Frontal cortex (tissue), 3 donors: ENCODE measurements at regions not wholly inside any gene's neighbourhood (a gene's known extent, or its start where the extent isn't known, plus 50 kb on each side); places are given as distances from the start of the nearest gene placed in this dataset.

Source experiments
- DNase-seq, 2 donors: peaks; one replicate each; pipeline ENCODE4 v3.0.0; 2012; ENCODE audit warnings: low spot score in 2 of 2
- FAIRE-seq: peaks from 2 replicates; lab custom pipeline; 2012; peaks lifted over from hg19 to GRCh38; lab: Jason Lieb, UNC
- donor health status: control.
- donor health status: control.
- donor health status: control.

DNA sequence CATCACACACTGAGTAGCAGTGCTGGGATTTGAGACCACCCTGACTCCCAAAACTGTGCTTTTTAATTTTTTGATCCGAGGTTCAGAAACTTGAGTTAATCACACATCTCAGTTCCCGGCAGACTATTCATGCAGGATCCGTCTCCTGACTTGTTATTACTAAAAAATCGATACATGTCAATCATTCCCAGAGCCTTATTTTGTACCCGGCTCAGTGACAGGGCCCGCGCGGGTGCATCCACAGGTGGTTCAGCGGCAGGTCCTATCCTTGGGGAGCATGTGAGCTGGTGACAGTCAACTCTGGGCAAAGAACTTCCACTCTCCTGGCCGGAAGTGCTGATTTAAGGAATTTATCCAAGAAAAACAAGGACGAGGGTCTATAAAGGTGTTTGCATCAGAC lies 95.9 kb upstream of the MVB12B start:
- DNase-seq: no peak
- no peak for FAIRE-seq

DNA sequence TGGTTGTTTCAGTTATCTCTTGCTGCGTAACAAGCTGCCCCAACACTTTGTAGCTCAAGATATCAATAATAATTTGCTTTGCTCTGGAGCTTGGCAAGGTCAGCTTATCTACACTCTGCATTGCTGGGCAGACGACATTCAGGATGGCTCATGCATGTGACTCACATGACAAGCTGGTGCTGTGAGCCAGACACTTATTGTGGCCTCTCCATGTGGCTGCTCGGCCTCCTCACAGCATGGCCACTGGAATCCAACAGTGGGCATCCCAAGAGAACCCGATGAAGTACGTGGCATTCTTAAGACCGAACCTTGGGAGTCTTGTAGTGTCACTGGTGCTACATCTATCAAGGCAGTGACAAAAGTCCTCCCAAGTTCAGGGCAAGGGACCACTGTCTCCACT lies 94.2 kb upstream of the MVB12B start:
- FAIRE-seq: no peak

DNA sequence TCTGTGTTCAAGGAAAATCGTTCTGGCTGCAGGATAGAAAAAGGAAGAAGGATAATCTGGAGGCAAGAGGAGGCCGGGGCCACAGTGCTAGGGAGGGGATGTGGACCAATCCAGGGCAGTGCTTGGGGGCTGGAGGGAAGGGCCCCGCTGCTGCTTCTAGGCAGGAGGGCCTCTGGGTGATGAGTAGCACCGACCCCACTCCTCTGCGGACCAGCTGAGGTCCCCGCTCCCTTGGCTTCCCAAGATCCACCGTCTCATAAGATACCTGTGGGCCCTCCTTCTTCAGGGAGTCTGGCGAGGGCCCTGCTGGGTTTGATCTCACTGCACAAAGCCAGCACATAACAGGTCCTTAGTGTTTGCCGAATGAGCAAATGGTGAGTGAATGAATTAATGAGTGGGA lies 93.5 kb upstream of the MVB12B start:
- DNase-seq: no peak
- FAIRE-seq: no peak

More for the DNA sequence above, 94.2 kb upstream of the MVB12B start:
- DNase-seq: no peak

DNA sequence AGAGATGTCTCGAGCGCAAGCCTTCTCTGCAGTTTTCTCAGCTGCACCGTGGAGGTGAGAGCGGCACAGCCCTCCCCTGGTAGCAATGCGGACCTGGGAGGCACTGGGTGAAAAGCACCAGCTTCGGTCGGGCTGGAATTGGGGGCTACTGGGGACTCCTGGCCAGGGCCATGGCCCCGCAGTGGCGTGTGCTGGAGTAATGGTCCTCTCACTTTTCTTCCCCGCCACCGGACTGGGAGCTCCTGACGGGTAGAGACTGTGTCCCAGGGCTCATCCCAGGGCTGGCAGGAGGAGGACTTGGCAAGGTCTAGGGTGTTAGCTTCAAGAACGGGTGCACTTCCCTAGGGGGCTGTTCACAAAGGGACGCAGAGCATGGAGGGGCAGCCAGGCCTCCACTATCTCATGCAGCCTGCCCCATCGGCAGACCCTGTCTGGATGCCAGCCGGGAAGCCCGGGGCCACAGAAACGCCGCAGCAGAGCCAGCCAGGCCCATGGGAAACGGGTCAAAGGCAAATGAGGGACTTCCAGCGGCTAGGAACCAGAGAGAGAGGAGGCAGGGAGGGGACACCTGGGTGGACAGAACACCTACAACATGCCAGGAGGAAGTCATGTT lies 92.6 kb upstream of the MVB12B start:
- DNase-seq (no peak), FAIRE-seq (no peak)

DNA sequence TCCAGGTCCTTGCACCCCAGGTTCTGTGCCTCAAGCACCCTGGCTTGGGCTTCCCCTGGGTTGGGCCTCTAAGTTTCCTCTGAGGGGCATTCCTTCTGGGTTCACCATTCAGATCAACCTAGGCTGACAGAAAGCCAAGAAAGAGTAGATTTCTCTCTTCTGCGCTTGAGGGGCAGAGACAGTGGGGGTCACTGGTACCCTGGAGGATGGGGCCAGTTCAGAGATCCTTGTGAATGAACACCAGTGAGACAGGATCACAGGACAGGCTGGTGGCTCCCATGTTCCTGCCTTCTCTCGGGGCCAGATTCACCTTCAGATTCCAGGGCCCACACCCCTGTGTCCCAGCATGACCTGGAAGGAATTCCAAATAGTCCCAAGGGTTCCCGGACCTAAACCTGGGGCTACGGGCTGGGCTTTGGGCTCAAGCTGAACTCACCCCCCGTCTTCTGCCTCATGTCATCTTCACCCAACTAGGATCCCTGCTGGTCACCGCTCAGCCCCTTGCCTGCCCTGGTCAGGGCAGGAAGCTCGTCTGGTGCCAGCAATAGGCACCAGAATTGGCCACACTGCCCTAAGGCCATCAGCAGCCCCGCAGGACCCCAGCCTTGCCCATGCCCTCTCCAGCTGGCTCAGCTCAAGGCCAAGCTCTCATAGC lies 91.8 kb upstream of the MVB12B start:
- no peak for DNase-seq
- FAIRE-seq: no peak

DNA sequence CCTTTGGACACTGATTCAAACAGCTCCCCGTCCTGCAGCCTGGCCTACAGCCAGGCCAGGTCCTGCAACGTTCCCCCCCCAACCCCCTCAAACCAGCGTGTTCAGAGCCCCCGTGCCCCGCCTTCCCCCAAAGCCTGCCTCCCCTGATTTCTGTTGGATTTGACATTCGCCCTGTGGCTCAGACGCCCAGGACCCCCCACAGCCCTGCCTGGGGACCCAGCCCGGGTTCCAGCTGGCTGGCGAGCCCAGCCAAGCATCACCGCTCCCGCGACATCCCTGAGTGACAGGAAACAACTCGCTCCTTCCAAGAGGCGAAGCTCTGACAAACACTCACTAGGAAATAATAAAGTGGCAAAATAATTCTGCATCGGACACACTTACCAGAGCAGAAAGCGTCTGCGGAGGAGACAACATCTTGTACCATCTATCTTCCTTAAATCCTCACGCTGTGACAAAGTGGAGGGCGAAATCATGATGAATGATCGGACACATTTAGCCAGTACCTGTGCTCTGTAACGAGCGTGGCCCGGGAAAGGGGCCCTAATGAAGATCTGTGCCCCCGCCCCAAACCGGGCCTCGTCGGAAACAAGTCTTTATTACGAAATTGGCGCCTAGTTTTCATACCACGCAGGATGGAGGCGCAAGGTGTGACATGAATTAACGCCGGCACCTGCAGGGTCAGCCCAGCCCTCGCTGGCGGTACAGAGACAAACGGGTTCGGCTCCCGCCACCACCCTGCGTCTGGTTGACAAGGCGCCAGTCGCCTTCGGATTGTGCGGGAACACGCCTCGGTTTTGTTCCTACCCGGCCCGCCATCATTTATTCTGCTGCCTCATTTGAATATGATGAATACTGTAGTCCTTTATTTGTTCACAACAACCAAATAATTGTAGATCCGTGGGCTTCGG lies 91.0 kb upstream of the MVB12B start:
- DNase-seq (no peak), FAIRE-seq (no peak)

DNA sequence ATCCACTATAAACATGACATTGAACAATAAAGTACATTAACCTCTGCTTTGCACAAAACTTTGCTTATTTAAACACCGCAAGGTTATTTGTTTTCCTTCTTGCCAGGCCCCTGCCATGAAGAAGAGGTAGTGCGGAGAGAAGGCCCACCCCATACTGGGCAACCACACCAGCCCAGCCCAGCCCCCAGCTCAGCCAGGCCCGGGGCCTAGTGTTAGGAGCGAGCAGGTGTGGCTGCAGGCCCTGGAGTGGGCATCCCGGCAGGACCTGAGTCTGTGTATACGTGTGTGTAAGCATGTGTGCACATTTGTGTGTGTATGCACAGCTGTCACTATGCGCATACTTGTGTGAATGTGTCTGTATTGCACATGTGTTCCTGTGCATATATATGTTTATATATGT lies 90.4 kb upstream of the MVB12B start:
- FAIRE-seq (no peak), DNase-seq (no peak)

DNA sequence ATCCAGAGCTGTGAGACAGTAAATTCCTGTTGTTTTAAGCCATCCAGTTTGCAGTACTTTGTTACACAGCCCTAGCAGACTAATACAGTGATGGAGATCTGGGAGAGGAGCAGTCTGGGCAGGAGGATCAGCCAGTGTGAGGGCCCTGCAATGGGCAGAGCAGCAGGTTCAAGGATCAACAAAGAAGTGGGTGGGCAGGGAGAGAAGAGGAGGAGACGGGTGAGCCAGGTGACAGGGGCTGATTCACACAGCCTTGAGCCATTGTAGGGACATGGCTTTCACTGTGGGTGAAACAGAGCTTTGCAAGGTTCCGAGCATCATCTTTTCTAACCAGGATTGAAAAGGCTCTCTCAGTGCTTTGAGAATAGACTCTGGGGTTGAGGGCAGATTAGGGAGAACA lies 88.2 kb upstream of the MVB12B start:
- FAIRE-seq (no peak), DNase-seq (no peak)

DNA sequence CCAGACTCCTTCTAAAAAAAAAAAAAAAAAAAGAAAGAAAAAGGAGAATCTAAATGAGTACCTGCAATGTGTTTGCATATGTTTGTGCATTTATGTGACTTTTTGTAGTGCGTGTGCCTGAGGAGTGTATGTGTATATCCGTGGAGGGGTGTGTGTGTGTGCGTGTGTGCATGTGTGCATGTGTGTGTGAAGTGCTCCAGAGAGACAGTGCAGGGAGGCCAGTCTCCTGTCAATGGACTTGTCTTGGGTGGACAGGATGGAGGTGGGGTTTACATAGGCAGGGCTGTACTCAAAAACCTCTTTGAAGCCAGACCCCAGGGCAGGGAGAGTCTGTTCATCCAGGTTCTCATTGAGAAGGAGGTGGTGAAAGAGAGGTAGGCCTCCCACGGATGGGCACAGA lies 87.1 kb upstream of the MVB12B start:
- no peak for DNase-seq
- FAIRE-seq: no peak

DNA sequence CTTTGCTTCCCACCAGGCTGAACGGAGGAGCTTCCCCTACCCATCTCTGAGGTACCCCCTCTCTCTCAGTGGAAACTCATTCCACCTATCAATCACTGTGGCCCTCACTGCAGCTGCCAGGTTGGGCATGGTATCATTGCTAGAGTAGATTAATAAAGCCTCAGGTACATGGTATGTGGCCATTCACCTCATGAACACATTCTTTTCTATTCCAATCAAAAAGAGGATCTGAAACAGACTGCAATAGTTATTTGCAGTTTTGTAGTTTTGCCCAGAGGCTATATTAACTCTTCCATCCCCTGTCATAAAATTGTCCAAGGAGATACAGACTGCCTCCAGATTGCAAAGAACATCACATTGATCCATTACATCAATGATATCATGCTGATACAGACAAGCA lies 85.8 kb upstream of the MVB12B start:
- FAIRE-seq (no peak), DNase-seq (no peak)

DNA sequence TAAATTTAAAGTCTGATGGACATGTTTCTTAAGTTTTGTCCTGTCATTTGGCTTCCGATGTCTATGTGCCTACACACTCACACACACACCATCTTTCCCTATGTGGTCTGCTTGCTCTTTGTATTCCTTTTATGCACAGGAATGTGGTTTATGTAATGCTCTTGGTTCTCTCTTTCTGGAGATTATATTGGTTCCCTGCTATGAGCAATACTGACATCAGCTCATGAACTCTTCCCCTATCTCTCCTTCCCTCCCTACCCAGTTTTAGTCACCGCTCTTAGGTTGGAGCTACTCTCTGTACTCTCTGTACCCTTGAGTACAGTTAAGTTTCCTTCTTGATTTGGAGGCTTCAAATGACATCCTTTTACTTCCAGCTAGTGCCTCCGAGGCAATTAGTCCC lies 77.9 kb upstream of the MVB12B start:
- DNase-seq: no peak
- FAIRE-seq: no peak

DNA sequence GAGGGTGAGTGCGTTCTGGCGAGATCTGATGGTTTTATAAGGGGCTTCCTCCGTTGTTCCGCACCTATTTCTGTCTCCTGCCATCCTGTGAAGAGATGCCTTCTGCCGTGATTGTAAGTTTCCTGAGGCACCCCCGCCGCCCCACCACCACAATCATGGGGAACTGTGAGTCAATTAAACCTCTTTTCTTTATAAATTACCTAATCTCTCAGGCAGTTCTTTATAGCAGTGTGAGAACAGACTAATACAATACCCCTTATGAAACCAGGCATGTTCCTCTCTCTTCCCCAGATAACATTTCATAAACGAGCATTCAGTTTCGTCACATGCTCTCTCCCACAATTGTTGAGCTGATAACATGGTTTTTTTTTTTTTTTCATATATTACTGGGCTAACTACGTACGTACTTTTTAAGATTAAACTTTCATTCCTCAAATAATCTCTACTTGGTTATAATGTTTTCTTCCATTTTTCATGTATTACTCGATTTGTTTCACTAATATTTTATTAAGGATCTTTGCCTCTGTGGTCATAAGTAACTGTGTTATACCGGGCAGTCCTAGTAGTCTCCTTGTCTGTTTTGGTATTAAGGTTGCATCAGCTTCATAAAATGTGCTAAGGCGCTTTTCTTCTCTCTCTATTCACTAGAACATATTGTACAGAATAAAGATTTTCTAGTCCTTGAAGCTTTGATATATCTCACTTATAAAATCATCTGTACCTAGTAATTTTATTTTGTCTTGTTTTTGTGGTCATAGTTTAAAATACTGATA lies 64.9 kb upstream of the MVB12B start:
- no peak for FAIRE-seq

DNA sequence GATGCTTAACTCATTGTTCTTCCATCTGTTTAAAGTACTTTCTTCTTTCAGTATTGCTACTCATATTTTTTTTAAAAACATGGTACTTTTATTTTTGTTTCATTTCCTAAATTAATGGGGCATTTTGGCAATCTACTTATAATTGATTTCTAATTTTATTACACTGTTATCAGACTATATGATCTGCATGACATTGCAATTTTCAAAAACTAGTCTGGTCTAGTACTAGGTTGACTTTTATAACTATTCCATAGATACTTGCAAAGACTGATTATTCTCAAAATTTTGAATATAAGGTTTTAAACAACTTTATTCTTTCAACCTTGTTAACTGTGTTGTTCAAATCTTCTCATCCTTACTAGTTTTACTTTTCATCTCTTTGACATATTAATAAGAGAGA lies 63.9 kb upstream of the MVB12B start:
- DNase-seq: no peak
- FAIRE-seq: peak; percentile 43

More for the DNA sequence above, 64.9 kb upstream of the MVB12B start:
- DNase-seq: no peak

DNA sequence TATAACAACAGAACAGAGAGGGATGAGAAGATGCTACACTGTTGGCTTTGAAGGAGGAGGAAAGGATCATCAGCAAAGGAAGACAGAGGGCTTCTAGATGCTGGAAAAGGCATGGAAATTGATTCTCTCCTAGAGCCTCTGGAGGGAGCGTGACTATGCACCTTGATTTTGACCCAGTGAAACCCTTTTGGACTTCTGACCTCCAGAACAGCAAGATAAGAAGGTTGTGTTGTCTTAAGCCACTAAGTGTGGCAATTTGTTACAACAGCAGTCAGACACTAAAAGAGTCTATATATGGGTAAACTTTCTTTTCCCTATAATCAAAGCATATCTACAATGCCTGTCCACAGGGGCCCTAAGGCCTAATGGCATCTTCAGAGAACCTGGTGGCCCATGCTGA lies 56.1 kb upstream of the MVB12B start:
- no peak for FAIRE-seq
- DNase-seq: no peak

DNA sequence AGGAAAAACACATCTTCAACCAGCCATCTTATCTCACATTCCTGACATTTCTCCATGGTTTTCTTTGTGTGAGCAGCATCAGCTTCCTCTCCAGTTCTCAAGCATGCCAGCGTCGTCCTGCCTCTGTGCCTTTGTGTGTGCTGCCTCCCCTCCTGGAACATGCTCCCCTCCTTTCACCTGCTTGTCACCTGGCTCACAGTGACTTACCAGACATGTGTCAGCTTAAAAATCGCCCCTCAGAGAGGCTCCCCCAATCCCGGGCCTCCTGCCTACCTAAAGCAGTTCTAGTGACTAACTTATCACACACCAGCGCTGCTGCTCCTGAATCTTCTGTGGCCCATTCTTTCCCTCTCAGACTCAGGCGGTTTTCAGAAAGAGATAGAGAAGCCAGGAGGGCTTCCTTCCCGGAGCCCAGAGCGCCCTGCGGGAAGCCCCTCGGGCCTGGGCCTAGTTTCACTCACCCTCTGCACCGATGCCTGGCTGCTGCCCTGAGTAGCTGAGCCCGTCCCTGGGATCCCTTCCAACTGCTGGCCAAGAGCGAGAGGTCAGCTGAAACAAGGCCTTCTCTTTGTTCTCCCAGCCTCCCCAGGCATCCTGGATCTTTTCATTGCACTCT lies 51.1 kb upstream of the MVB12B start:
- DNase-seq (peak in 1 of 2 donors; percentile 38), FAIRE-seq (no peak)

DNA sequence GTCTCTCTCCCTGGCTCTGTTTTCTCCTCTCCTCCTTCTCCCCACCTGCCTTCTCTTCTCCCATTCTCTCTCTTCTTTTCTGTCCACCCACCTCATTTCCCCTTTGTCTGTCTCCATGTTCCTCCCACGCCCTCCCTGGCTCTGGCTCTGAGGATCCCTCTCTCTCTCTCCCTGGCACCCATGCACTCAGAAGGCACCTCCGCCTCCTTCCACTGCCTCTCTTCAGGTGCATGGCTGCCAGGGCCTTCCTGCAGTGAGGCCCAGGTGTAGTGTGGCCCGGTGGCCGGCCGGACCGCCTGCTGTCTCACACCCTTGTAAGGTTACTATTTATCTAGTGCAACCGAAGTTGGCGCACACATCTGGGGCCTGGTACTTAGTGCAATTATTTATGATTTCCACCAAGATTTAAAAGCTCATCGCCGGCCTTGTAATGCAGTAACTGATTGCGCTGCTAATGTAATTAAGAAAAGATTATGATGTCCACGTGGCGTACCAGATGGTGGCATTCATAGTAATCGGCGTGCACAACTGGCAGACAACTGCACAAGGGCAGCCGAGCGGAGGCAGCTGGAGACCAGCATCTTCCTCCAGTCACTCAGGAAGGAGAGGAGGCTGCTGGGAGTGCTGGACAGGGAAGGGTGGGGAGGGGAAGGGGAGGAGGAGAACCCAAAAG lies 50.4 kb upstream of the MVB12B start:
- FAIRE-seq (no peak), DNase-seq (no peak)
